ENCODE measurements at regions not wholly inside any gene's neighbourhood (a gene's known extent, or its start where the extent isn't known, plus 50 kb on each side); places are given as distances from the start of the nearest gene placed in this dataset.
"Not testable (repeated sequence)": the region's sequence is repeated elsewhere in the genome, so short reads cannot be mapped to it uniquely, and the experiment has no call there.

DNA sequence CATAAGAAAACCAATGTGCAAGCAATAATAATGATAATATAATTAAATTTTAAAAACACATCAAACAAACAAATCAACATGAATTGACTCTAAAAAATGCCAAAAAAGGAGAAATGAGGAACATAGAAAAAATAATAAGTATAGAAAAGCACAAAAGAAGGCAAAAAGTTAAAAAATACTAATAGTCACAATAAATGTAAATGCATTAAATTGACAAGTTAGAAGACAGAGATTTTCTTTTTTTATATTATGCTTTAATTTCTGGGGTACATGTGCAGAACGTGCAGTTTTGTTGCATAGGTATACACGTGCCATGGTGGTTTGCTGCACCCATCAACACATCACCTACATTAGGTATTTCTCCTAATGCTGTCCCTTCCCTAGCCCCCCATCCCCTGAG lies 767.0 kb downstream of the ADCYAP1 start:
- not testable (repeated sequence) for DNase-seq (ENCODE audit: low read depth)

DNA sequence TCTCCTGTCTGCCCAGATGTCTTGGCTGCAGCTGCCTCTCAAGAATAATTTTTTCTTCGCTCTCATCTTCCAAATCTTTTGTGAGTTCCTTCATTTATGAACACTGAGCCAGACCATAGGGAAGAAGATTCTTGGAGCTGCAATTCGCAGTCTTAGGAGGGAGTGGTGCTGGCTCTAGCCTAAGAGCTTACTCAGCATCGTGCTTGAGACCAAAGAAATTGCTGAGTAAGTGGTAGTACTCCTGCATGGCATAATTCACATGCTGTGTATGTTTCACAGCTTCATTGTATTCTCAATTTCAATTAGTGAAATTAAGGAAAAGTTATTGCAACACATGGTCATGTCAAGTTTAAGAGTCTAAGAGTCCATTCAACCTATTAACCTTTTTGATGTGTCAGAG lies 771.7 kb downstream of the ADCYAP1 start:
- no peak for DNase-seq (ENCODE audit: low read depth)

DNA sequence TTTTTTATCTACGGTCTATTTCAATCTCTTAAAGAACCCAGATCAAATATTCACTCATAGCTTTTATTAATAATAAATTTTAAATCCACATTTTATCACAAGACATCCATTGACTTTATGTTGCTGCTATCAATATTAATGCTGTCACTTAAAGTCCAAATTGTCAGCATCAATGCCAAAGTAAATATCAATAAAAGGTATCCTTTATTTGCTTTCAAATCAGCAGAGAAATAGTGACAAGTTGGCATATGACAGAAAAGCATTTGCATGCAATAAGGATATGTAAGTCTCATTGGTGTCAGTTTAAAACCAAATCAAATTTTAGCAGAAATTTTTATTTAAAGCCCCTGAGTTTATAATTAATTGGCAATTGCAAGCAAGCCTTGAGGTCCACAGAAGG lies 775.4 kb downstream of the ADCYAP1 start:
- no peak for DNase-seq (ENCODE audit: low read depth)

DNA sequence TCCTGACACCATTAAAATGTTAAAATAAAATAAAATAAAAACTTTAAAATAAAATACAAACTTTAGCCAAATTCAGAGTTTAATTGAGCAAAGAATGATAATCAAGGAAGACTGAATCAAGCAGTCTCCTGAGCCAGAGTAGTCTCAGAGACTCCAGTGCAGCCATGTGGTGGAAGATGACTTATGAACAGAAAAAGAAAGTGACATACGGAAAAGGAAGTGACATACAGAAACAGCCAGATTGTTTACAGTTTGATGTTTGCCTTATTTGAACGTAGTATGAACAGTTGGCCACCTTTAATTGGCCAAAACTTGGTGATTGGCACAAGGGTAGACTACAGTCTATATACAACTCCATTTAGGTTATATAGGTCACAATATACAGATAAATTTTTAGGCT lies 787.2 kb downstream of the ADCYAP1 start:
- DNase-seq (ENCODE audit: low read depth): no peak

DNA sequence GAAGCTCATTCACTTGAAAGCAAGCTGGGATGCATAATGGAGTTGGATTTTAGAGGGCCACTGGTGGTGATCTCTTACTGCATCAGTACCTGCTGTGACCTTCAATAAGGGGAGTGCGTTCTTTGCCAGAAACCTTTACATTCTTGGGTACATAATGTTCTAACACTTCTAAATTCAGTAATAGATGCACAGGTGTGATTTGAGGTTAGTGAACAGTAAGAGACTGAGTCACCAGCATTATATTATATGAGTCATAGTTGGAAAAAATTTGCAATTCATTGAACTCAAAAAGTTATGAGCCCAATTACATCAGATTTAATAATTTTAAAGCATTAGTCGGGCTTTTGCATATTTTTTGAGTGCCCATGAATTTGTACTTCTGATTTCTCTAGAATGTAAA lies 803.3 kb downstream of the ADCYAP1 start:
- no peak for DNase-seq (ENCODE audit: low read depth)

DNA sequence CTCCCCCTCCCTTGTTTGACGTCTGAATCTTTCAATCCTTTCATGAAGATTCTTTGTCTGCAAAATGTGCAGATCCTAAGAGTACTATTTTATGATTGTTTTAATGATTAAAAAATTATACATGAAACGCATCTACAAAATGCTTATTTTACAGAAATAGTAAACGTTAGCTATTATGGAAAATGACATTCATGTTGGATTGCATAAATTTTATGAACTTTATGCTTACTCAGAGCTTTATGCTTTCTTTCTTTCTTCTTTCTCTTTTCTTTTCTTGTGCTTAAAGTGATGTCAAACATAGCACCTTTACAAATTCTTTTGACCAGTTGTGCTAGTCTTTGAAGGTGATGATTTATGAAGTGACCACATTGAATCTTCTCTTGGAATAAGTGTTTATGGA lies 805.4 kb downstream of the ADCYAP1 start:
- no peak for DNase-seq (ENCODE audit: low read depth)

DNA sequence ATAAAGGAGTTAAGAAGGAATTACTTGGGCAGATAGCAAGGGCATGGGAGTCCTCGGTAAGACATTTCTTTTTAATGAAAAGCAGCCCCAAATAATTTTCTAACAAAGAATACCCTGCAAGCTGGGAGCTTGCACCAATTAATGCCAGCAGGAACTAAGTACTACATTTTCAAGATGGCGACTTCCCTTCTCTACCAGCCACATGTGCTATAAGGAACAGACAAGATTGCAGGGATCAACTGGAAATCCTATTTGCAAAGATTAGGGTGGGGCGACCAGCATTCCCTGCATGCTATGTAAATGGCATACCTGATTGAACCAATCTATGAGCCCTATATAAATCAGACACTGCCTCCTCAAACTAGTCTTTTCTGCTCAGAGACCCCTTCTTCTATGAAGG lies 827.5 kb downstream of the ADCYAP1 start:
- no peak for DNase-seq (ENCODE audit: low read depth)

DNA sequence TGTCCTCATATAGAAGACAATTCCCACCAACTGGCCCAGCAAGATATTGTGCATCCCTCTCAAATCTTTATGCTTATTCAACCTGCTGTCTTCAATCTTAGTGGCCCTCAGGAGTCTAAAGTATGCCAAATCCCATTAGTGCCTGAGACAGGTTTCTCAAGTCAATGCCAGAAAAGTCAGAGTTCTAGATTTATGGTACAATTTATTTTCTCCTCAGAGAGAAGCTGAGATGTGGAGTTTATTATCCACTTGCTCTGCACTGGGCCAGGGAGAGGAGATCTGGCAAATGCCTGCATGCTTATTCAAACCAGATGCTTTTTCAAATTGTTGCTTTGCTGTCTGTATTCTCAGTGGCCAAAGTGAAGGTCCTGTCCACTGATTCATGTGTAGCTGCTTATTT lies 825.2 kb downstream of the METTL4 start:
- DNase-seq (ENCODE audit: low read depth): no peak

DNA sequence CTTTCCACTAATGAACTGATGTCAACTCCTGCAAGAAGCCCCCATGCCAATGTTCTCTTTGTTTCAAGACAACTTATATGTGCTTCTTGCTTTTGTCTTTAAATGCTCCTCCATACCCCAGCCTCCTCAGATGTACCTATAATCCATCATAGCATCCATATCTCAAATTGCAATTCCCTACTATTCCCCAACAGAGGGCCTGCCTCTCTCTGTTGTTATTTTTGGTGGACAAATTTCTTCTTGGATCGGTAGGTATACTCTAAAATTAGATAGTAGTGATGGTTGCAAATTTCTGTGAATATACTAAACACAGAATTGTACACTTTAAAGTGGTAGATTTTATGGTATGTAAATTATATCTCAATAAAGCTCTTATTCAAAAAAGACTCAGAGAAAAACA lies 820.1 kb downstream of the METTL4 start:
- DNase-seq (ENCODE audit: low read depth): no peak

DNA sequence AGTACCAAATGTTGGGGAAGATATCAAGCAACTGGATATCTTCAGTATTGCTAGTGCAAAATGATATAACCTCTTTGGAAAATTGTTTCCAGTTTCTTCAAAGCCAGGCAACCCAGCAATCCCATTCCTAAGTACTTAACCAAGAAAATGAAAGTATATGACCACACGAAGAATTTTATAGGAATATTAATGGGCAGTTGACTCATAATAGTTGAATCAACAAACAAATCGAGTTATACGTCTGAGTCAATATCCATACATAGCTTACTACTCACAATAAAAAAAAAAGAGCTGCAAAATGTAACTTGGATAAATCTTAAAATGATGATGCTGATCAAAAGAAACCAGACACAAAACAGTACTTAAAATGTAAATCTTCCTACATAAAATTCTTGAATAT lies 810.4 kb downstream of the METTL4 start:
- peak; percentile 1 for DNase-seq (ENCODE audit: low read depth)

DNA sequence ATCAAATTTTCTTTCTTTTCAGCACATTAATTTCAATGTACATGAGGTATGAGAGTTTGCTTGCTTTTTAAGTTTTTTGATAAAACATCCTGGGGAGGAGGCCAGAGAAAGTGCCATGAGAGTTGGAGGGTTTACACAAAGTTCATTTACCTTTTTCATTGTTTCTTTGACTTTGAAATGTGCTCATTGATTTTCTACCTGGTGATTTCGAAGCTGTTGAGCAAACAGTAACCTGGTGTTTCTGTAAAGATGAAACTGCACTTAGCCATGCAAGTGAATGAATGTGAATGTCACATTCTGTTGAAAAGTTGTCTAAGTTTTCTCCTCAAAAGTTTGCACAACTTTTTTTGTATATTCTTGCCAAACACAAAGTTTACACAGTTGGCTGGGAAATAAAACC lies 797.0 kb downstream of the METTL4 start:
- no peak for DNase-seq (ENCODE audit: low read depth)

DNA sequence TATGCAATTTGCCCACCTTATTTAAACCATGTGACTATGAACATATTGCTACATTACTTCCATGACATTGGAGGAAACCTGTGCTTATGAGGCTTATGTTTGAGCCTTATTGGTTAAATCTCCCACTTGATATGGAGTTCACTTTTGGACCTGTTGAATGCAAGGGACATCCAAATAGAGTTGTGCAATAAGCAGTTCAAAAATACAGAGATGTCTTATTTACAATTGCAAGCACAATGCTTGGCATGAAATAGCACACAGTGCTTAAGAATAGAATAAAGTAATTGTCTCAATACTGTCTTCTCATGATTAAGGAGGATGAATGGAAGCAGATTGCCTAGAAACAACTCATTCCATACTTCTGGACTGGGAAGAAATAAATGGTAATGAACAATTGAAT lies 793.5 kb downstream of the METTL4 start:
- DNase-seq (ENCODE audit: low read depth): no peak

DNA sequence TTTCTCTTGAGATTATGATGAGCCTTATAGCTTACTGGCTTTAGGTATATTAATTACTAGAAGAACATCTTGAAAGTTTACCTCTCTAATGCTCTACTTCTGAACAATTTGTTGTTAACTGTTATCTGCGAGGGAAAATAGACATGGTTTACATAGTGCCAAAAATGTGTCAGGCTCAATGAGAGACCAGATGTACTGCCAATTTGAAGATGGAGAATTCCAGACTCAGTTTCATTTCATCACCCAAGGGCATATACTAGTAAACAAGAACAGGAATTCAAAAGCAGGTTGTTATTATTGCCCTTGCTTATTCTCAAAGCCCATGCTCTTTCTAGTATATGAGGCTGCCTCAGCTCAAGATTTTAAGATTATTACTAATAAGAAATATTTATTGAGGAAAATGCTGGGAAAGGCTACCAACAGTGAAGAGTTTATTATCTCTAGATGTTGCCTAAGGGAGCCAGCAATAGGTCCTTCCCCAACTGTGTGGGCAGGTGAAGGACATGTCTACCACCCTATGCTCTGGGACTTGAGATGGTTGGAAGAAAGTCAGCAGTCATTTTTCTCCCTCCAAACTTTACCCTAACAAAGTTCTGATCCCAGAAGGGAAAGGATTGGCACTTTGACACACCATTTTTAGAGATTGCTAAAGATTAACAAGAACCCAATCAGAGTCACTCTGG lies 792.7 kb downstream of the METTL4 start:
- DNase-seq (ENCODE audit: low read depth): no peak

DNA sequence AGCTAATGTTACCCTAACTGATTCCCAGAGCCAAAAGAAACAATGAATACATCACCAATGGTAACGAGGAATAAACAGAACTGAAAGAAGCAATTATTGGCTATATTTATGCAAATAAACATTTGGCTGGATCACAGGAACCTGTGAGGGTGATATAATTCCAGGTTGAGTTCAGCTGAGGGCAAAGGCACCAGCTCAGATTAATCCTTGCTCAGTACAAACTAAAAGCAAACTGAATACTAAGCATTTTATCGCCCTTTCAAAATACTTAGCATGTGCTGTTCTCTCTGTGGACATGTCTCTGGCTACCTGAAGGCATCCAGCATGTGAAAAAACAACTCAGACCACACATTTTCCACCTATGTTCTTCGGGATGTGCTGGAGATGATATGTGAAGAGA lies 791.7 kb downstream of the METTL4 start:
- no peak for DNase-seq (ENCODE audit: low read depth)

DNA sequence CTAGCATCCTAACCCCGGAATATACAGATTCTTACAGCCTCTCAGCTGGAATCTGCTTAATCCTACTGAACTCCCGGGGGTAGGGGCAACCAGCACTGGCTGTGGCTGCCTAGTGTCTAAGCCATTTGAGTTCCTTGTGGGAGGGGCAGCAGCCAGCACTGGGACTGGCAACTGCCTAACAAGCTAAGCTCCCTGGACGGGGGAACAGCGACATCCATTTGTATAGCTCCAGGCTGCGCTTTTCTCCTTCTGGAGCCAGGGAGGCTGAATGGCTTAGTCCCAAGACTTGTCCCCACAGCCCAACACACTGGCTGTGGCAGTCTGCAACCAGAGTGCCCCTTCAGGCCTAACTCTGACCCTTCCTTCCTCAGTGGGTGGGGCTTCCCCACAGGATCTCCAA lies 787.2 kb downstream of the METTL4 start:
- DNase-seq (ENCODE audit: low read depth): no peak

DNA sequence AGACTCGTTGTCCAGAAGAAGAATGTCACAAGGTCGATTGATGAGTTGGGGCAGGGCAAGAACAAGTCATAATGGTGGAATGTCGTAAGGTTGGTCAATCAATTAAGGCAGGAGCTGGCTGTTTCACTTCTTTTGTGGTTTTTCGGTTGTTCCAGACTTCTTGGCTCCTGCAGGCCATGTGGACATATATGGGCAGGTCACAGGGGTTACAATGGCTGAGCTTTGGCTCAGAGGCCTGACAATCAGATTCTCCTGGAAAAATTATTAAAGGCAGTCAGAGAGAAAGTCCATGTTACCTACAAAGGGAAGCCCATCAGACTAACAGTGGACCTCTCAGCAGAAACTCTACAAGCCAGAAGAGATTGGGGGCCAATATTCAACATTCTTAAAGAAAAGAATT lies 785.3 kb downstream of the METTL4 start:
- not testable (repeated sequence) for DNase-seq (ENCODE audit: low read depth)

DNA sequence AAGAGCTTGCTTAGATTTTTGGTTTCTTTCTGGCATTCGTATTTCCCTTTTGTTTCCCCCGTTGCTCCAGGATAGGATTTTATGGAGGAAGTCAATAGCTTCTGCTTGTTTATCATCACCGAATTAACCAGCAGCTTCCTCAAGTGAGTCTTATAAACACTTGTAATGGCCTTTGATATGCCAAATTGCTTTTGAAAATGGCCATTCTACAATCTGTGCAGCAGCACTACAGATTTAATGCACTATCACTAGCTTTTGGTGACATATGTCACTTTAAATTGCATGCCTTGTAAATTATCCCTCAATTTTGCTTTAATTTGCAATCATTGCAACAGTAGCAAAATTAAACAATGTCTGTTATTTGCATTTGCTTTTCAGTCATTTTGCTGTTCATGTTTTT lies 774.7 kb downstream of the METTL4 start:
- DNase-seq (ENCODE audit: low read depth): no peak

DNA sequence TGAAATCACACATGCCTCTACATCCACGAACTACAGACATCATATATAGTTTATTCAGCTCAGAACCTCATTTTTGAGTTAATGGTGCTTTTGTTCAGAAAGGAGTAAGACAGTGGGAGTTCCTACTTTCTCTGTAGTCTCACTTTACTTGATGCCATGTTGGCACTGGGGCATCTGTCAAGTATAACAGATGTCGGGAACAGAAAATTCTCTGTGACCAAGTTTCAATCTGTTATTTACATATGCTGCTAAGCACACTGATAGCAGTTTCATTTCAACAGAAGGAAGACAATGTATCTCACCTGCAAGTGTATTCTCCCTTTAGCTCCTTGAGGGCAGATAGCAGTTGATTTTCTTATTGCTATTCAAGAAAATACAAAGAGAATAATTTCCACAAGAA lies 774.1 kb downstream of the METTL4 start:
- no peak for DNase-seq (ENCODE audit: low read depth)

DNA sequence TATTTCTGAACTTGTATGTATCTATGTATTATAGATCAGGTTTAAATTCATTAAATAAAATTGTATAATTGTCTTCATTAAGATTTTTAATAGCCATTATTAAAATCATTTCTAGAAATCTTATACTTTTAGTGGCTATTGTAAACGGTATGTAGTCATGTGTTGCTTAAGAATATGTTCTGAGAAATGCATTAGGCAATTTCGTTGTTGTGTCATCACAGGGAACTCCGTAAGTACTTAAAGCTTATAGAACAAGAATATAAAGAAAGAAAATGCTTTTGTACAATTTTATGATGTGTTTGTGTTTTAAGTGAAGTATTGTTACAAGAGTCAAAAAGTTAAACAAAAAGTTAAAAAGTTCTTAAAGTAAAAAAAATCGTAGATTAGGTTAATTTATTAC lies 765.8 kb downstream of the METTL4 start:
- no peak for DNase-seq (ENCODE audit: low read depth)

DNA sequence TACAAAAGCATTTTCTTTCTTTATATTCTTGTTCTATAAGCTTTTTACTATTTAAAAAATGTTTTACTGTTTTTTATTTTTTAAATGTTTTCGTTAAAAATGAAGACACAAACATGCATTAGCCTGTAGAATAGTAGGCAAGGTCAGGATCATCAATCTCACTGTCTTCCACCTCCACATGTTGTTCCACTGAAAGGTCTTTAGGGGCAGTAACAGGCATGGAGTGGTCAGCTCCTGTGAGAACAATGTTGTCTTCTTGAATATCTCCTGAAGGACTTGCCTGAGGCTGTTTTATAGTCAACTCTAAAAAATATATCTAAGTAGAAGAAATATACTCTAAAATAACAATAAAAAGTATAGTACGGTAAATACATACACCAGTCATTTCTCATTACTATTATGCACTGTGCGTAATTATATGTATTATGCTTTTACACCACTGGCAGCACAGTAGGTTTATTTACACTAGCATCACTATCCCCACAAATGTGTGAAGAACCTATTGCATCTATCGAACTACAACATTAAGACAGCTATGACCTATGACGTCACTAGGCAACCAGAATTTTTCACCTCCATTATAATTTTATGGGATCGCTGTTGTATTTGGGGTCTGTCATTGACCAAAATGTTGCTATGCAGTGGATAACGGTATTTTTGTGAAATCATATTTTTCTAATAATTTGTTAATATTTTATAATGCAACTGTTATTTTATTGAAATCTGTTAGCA lies 764.3 kb downstream of the METTL4 start:
- DNase-seq (ENCODE audit: low read depth): no peak

DNA sequence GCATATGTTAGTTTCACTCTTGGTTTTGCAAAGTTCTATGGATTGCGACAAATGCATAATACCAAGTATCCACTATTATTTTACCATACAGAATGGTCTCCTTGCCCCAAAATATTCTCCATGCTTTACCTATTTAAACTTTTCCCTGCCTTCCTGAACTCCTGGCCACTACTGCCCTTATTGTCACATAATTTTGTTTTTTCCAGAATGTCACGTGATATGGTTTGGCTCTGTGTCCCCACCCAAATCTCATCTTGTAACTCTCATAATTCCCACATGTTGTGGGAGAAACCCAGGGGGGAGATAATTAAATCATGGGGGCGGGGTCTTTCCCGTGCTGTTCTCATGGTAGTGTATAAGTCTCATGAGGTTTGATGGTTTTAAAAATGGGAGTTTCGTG lies 760.0 kb downstream of the METTL4 start:
- DNase-seq (ENCODE audit: low read depth): no peak

DNA sequence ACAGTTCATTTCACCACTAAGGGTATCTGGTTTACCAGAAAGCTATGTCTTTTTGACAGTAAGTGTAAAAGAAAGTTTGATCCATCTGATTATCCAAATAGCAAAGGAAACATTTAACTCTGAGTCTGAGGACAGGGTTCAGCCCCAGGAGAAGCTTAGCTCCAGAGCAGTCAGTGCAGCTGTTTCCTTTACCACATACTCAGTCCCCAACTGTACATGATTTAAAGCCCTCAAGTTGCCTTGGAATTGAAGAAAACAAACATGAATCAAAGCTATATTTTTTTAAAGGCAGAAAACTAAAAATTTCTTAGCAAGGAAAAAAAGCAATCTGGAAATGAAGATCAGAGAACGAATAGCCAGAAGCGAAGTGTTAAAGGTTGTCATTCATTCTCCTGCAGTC lies 746.0 kb downstream of the METTL4 start:
- no peak for DNase-seq (ENCODE audit: low read depth)

DNA sequence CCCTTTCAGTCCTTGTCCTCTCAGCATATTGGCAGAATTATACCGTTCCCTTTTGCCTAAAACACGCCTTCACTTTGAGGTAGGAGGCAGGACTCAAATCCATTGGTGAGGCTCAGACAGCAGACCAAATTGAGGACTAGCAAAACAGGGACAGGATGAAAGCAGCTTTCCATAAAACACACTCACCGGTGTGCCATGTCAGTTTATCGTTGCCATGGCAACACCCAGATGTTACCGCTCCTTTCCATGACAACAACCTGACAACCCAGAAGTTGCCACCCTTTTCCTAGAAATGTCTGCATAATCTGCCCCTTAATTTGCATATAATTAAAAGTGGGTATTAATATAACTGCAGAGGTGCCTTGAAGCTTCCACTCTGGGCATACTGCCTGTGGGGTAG lies 730.4 kb downstream of the METTL4 start:
- no peak for DNase-seq (ENCODE audit: low read depth)

DNA sequence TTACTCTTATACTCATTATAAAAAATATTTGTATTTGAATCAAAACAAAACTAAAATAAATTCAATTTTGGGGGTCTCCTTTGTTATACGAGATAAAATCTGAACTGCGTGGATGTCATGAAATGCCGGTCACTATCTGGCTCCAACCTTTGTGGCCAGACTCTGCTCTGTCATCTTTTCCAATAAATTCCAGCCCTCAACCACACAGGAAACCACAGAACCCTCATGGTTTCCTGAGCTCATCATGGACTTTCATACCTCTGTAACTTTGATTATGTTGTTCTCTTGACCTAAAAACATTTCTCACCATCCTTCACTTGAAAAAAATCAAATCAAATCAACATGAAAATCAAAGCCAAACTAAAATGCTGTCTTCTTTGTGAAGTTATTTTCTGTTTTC lies 724.7 kb downstream of the METTL4 start:
- DNase-seq (ENCODE audit: low read depth): peak; percentile 68

All from non-pigmented ciliary epithelial cell (primary cell).